Kidney epithelial cell (primary cell): ENCODE measurements at regions not wholly inside any gene's neighbourhood (a gene's known extent, or its start where the extent isn't known, plus 50 kb on each side); places are given as distances from the start of the nearest gene placed in this dataset.
A peak's percentile ranks its signal among the peaks of the same experiment; 100 is the strongest.

ENCODE experiments used
- DNase-seq: peaks from one replicate; pipeline ENCODE4 v3.0.0-alpha.2; 2010; ENCODE audit warnings: low read depth
- H3K27me3 ChIP-seq: 2 replicates; pipeline ENCODE4 v1.6.0; 2011; ENCODE audit warnings: low read length; ENCODE audit not compliant: control insufficient read depth, insufficient read depth
- H3K36me3 ChIP-seq: 2 replicates; pipeline ENCODE4 v1.5.1; 2011; ENCODE audit warnings: low read length; ENCODE audit not compliant: control insufficient read depth, insufficient read depth
- H3K4me3 ChIP-seq: 2 replicates; pipeline ENCODE4 v1.5.1; 2011; ENCODE audit warnings: low read depth, mild to moderate bottlenecking, control low read depth, low read length
- TF ChIP-seq, protein P1 (sequence below): IDR thresholded peaks from 2 replicates; pipeline ENCODE4 v1.5.1; 2011; ENCODE audit warnings: mild to moderate bottlenecking, moderate library complexity, low read length, control low read depth, inconsistent platforms; ENCODE audit not compliant: insufficient read depth, poor library complexity, severe bottlenecking

DNA sequence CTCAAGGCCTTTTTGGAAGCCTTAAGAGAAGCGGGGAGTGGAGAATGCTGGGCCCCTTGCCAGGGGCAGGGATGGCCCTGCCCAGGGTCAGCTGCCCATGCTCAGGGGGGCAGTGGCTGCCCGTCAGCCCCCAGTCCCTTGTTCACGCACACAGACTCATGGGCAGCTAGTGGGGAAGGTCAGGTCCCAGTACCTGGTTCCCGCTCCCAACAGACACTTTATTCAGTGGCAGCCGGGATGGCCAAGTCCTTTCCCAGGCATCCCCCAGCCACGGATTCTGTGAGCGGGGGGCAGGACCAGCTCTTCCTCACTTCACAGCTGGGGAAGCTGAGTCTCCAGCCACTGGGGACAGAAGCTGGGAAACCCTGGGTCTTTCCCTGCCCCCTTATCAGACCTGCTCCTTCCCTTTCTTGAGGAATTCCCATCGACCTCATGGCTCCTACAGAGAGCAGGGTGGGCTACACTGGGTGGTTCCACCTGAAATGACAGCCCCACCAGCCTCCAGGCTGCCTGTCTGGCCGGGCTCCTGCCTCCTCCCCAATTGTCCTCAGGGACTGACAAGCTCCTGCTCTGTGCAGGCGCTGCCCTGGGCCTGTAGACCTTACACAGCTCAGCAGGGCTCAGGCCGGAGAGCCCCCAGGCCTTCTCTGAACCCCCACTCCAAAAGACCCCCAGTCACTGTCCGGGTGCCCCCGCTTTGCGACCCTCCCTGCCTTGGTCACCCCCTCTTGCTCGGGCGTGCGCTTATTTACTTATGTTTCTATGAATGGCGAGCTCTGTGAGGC, 61.0 kb upstream of the FGF3 start:
- Histone ChIP-seq H3K4me3 (no peak overlapping the region), H3K27me3 (peaks cover 16% of the 10 kb centered on the region), H3K36me3 (no peaks in the 10 kb centered on the region)
- no peak for DNase-seq
- TF ChIP-seq, protein P1, sequence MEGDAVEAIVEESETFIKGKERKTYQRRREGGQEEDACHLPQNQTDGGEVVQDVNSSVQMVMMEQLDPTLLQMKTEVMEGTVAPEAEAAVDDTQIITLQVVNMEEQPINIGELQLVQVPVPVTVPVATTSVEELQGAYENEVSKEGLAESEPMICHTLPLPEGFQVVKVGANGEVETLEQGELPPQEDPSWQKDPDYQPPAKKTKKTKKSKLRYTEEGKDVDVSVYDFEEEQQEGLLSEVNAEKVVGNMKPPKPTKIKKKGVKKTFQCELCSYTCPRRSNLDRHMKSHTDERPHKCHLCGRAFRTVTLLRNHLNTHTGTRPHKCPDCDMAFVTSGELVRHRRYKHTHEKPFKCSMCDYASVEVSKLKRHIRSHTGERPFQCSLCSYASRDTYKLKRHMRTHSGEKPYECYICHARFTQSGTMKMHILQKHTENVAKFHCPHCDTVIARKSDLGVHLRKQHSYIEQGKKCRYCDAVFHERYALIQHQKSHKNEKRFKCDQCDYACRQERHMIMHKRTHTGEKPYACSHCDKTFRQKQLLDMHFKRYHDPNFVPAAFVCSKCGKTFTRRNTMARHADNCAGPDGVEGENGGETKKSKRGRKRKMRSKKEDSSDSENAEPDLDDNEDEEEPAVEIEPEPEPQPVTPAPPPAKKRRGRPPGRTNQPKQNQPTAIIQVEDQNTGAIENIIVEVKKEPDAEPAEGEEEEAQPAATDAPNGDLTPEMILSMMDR, result no peak

- no peak for DNase-seq
- Histone ChIP-seq H3K36me3 (no peaks in the 10 kb centered on the region), H3K4me3 (no peak overlapping the region), H3K27me3 (peaks cover 11% of the 10 kb centered on the region)
- TF ChIP-seq, protein P1, result no peak
Observed at GRCh38 chr11:69880826-69881445, 61.7 kb upstream of the FGF3 start.

DNA sequence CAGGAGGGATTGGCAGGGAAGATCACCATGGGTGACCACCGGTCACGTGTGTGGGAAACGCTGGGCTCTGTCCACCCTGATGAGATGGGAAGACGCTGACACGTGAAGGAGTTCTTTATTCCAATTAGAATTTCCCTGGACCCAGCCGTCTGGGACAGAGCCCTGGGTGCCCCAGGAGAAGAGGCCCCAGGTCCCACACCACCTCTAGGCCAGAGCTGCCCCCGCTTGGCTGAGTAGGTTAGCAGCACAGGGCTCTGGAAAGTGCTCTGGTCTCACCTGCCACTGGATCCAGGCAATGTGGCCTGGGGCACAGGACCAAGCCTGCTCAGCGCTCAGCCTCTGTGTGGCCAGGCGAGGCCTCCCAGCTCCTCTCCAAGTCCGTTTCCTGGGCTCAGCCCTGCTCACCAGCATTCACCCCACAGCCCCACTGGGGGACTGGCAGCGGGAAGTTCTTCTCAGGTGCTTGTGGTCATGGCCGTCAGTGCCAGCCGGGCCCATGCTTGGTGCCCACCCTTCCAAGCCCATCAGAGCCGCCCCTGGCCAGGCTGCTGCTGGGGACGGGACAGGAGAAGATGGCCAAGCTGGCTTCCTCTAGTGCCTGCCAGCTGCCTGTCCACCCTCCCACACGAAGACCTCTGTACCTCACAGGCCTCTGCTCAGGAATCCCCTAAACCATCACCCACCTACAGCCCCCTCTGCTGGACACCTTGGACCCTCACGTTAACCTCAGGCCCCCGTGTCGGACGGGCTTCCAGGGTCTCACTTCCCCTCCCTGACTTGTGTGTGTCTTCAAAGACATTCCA, 62.5 kb upstream of the FGF3 start:
- DNase-seq, result no peak
- TF ChIP-seq, protein P1, result peak; percentile 9
- Histone ChIP-seq H3K27me3 (peaks cover 8% of the 10 kb centered on the region), H3K4me3 (no peak overlapping the region), H3K36me3 (no peaks in the 10 kb centered on the region)

GRCh38 chr11:69882270-69882608, 63.0 kb upstream of the FGF3 start:
- no peak for DNase-seq
- peaks cover 8% of the 10 kb centered on the region for H3K27me3 ChIP-seq
- H3K36me3 ChIP-seq, result no peaks in the 10 kb centered on the region
- H3K4me3 ChIP-seq, result no peak overlapping the region
- TF ChIP-seq, protein P1, result no peak

DNA sequence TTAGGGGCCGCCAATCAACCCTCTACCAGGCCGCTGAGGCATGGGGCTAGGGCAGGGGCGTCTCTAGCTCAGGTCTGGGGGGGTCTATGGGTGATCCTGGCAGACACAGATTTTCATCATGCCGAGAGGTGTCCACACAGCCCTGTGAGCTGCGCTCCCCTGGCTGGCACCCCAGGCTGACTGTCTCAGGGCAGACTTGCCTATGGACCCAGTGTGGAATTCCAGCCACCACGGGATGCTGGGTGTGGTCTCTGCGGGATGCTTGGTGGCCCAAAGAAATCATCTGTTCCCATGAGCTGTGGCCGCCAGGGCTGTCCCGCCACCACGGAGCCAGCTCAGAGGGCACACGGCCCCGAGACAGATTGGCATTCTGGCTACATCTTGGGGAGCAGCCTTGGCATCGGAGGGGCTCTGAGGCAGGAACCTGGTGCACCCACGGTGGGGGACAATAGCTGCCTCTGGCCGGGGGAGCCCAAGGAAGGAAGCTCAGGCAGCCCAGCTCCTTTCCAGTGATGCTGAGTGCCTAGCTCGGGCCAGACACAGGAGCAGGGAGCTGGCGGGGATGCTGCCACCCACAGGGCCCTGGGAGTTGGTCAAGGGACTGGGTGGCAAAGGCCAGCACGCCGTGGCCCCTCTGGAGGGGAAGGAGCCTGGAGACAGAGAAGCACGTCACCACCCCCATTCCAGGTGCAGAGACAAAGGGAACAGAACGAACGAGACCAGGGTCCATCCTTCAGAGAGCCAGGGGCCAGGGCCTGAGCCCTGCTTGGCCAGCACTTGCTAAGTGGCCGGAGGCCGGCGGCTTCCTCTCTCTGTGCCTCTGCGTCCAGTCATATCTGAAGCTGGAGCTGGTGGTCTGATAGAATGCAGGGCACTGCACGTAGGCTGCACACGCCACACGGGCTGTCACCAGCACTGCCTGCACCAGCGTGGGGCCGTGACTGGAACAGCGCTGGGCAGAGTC, 64.4 kb upstream of the FGF3 start:
- TF ChIP-seq, protein P1, result no peak
- no peak overlapping the region for H3K4me3 ChIP-seq
- H3K27me3 ChIP-seq, result peaks cover 8% of the 10 kb centered on the region
- DNase-seq, result no peak
- no peaks in the 10 kb centered on the region for H3K36me3 ChIP-seq
